ENCODE measurements at regions not wholly inside any gene's neighbourhood (a gene's known extent, or its start where the extent isn't known, plus 50 kb on each side); places are given as distances from the start of the nearest gene placed in this dataset.

- no peak for TF ChIP-seq CTCF (IDR thresholded peaks at IDR 0.05)
- no peak for TF ChIP-seq POLR2A (IDR thresholded peaks at IDR 0.05)
Measured at GRCh38 chr2:145374165-145374564, 854.2 kb upstream of the ZEB2 start.

All from uterus (tissue), 2 donors.